ENCODE measurements at regions not wholly inside any gene's neighbourhood (a gene's known extent, or its start where the extent isn't known, plus 50 kb on each side); places are given as distances from the start of the nearest gene placed in this dataset.

DNA sequence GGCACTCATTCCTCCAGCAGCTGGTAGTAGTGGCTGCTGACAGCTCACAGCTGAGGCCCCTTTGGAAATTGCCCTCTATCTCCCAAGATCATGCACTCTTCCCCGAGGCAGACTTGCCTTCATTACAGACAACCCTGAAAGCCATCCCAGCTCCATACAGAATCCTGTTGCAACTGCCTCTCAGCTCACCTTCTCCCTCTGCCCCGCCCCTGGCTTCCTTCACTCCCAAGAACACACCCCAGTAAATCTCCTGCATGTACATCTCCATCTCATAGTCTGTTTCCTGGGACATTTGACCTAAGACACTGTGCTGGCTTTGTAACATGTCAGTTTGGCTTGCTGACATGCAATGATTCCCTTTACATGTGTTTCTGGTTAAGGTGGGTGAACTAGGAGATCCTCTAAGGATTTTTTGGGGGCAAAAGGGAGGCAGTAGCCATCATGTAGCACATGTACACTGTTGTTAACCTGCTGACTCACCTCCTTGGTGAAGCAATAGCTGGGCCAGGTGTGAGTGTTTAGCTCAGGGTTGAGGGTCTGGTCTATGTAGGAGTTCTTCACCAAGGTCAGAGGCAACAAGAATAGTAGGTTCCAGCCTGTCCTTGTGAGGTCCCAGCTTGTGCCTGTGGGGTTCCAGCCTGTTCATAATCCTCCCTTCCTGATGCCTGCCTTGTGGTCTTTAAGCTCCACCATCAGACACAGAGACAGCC lies 179.6 kb downstream of the CSNK2A3 start:
- Histone ChIP-seq H3K27me3 (ENCODE audit: control insufficient read depth, insufficient read depth, low read length) (no peaks in the 10 kb centered on the region), H3K36me3 (ENCODE audit: control insufficient read depth, insufficient read depth, low read length) (no peaks in the 10 kb centered on the region), H3K9me3 (ENCODE audit: control insufficient read depth, insufficient read depth, low read length) (no peaks in the 10 kb centered on the region)

DNA sequence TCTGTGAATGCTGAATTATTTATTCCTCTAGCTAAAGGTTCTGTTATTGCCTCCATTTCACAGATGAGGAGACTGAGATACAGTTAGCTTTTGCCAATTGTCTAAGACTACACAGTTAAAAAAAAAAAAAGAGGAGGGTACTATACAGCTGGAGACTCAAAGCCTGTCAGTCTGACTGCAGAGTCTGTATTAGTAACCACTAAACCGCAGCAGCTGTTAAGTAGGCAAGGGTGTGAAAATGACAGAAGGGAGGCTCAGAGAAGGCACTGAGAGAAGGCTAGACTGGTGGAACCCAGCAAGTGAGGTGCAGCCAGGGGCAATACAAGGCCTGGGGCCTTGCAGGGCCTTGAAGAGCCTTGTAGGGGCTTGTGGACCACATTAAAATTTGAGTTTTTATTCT lies 181.2 kb downstream of the CSNK2A3 start:
- H3K4me1 ChIP-seq (ENCODE audit: control insufficient read depth, insufficient read depth, low read length): no peaks in the 10 kb centered on the region
- no peaks in the 10 kb centered on the region for H3K9me3 ChIP-seq (ENCODE audit: control insufficient read depth, insufficient read depth, low read length)

More for the DNA sequence above, 179.6 kb downstream of the CSNK2A3 start:
- Histone ChIP-seq H3K9ac (ENCODE audit: low read depth, low read length) (no peak overlapping the region), H3K4me3 (ENCODE audit: low read depth, low read length) (no peak overlapping the region), H3K27ac (ENCODE audit: low read depth, low read length) (no peak overlapping the region), H3K4me1 (ENCODE audit: control insufficient read depth, insufficient read depth, low read length) (no peaks in the 10 kb centered on the region)

DNA sequence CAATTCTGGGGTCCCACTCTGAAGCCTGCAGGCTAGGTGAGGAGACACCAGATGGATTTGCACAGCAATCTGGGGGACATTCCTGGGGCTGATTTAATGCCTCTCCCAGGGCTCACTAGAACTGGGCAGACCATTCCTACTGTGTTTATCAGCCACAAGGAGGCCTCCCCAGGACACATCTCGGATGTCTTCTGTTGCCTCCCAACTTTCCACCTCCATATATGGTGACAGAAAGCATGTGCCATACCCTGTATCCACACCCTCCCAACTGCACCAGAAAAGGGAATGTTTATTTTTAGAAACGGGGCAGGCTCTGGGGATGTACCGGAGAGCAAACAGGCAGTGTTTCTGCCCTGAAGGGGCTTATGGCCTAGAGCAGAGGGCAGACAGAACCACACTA lies 181.8 kb downstream of the CSNK2A3 start:
- H3K4me3 ChIP-seq (ENCODE audit: low read depth, low read length): no peak overlapping the region
- H3K27ac ChIP-seq (ENCODE audit: low read depth, low read length): no peak overlapping the region

More for the DNA sequence above, 181.2 kb downstream of the CSNK2A3 start:
- H3K9ac ChIP-seq (ENCODE audit: low read depth, low read length): no peak overlapping the region
- no peaks in the 10 kb centered on the region for H3K27me3 ChIP-seq (ENCODE audit: control insufficient read depth, insufficient read depth, low read length)
- H3K36me3 ChIP-seq (ENCODE audit: control insufficient read depth, insufficient read depth, low read length): no peaks in the 10 kb centered on the region
- no peak overlapping the region for H3K27ac ChIP-seq (ENCODE audit: low read depth, low read length)
- H3K4me3 ChIP-seq (ENCODE audit: low read depth, low read length): no peak overlapping the region

DNA sequence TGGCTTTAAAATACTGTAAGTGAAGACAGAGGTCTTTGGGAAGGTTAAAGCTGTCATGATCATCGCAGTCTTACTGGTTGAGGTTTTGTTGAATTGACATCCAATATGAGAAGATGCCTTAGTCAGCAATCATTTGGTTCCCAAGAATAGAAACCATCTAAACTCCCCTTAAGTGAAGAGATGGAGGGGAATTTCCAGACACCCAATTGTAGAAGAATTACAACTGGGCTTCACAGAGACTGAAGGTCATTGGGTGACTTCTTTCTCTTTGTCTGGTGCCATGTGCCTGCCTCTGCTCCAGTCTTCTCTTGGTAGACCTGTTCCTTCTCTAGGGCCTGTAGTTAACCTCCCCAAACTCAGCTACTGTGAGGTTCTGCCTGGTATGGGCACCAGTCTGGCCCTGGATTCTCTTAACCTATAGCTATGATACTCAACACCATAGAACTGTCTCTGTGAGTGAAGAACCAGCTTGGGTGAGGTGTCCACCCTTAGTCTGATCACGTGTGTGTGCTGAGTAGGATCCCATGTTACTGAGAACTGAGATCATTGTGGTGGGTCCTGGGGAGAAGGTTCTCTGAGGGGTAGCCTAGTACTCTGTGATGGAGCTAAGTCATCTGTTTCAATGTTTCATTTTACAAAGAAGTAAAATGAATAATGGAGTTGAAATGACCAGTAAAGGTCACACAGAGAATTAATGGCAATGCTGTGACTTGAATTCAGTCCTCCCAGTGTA lies 182.5 kb downstream of the CSNK2A3 start:
- no peak overlapping the region for H3K9ac ChIP-seq (ENCODE audit: low read depth, low read length)
- H3K36me3 ChIP-seq (ENCODE audit: control insufficient read depth, insufficient read depth, low read length): no peaks in the 10 kb centered on the region
- H3K4me1 ChIP-seq (ENCODE audit: control insufficient read depth, insufficient read depth, low read length): no peaks in the 10 kb centered on the region
- no peak overlapping the region for H3K27ac ChIP-seq (ENCODE audit: low read depth, low read length)
- H3K27me3 ChIP-seq (ENCODE audit: control insufficient read depth, insufficient read depth, low read length): no peaks in the 10 kb centered on the region
- H3K4me3 ChIP-seq (ENCODE audit: low read depth, low read length): no peak overlapping the region
- H3K9me3 ChIP-seq (ENCODE audit: control insufficient read depth, insufficient read depth, low read length): no peaks in the 10 kb centered on the region

More for the DNA sequence above, 181.8 kb downstream of the CSNK2A3 start:
- Histone ChIP-seq H3K27me3 (ENCODE audit: control insufficient read depth, insufficient read depth, low read length) (no peaks in the 10 kb centered on the region), H3K9ac (ENCODE audit: low read depth, low read length) (no peak overlapping the region), H3K36me3 (ENCODE audit: control insufficient read depth, insufficient read depth, low read length) (no peaks in the 10 kb centered on the region), H3K9me3 (ENCODE audit: control insufficient read depth, insufficient read depth, low read length) (no peaks in the 10 kb centered on the region), H3K4me1 (ENCODE audit: control insufficient read depth, insufficient read depth, low read length) (no peaks in the 10 kb centered on the region)

DNA sequence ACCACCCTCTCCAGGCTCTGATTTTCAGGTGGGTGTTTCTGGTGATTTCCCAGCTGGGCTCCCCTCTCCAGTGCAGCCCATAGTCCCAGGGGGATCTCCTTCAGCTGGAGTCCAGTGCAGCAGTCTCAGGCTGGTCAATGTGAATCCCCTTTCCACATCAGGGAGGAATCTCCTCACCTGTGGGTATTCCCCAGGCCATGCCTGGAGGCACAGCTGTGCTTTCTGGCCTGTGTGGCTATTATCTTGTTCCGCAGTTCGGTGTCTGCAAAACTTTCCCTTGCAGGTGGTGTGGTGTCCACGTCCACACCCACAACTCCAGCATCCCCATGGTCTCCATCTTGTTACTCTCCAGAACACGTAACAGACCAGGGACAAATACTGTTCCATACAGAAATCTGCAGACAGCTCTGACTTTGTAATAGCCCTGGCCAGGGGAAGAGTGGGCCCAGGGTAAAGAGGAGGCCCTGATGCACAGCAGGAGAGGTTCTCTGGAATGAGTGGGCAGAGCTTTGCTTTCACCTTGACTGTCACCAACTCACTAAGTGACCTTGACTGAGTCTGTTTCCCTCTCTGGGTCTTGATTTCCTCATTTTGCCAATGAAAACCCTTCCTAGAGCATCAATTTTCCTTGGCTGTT lies 183.2 kb downstream of the CSNK2A3 start:
- Histone ChIP-seq H3K9ac (ENCODE audit: low read depth, low read length) (no peak overlapping the region), H3K4me3 (ENCODE audit: low read depth, low read length) (no peak overlapping the region), H3K4me1 (ENCODE audit: control insufficient read depth, insufficient read depth, low read length) (no peaks in the 10 kb centered on the region), H3K9me3 (ENCODE audit: control insufficient read depth, insufficient read depth, low read length) (no peaks in the 10 kb centered on the region), H3K27me3 (ENCODE audit: control insufficient read depth, insufficient read depth, low read length) (no peaks in the 10 kb centered on the region), H3K36me3 (ENCODE audit: control insufficient read depth, insufficient read depth, low read length) (no peaks in the 10 kb centered on the region), H3K27ac (ENCODE audit: low read depth, low read length) (no peak overlapping the region)

DNA sequence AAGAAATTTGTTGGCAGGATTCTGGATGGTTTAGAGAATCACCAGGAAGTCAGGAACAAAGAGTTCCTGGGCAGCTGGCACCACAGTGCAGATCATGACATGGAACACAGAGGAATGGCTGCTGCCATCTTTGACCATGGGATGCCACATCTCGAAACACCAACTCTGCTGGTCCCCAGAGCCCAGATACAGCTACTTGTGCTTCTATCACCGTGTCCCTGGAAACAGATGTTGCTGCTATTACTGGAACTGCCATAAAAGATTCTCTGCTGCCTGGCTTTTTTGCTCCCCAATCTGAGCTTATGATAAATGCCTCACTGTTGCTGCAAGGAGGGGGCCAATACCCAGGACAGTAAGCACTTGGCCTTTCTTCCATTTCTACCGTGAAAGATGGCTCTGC lies 185.2 kb downstream of the CSNK2A3 start:
- H3K27ac ChIP-seq (ENCODE audit: low read depth, low read length): no peak overlapping the region
- H3K4me1 ChIP-seq (ENCODE audit: control insufficient read depth, insufficient read depth, low read length): no peaks in the 10 kb centered on the region
- H3K4me3 ChIP-seq (ENCODE audit: low read depth, low read length): no peak overlapping the region
- H3K9ac ChIP-seq (ENCODE audit: low read depth, low read length): no peak overlapping the region
- no peaks in the 10 kb centered on the region for H3K36me3 ChIP-seq (ENCODE audit: control insufficient read depth, insufficient read depth, low read length)
- no peaks in the 10 kb centered on the region for H3K9me3 ChIP-seq (ENCODE audit: control insufficient read depth, insufficient read depth, low read length)
- peaks cover 3% of the 10 kb centered on the region; the same call in 1 of the 2 replicates for H3K27me3 ChIP-seq (ENCODE audit: control insufficient read depth, insufficient read depth, low read length)

DNA sequence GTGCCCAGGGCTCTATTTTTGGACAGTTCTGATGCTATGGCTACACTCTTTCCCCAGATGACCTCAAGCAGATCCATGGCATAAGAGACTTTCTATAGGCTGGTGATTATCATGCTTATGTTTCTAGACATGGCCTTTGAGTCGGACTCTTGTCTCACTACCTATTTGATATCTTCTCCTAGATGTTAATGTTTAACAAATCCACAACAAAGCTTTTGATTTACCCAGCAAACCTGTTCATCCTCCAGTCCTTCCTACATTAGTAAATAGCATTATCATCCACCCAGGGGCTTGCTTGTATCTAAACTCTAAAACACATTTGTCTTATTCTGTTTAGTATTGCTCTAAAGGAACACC lies 188.7 kb downstream of the CSNK2A3 start:
- no peak overlapping the region for H3K9ac ChIP-seq (ENCODE audit: low read depth, low read length)
- no peaks in the 10 kb centered on the region for H3K36me3 ChIP-seq (ENCODE audit: control insufficient read depth, insufficient read depth, low read length)
- 0 out of 2 replicates have a peak, but pooled peaks cover 3% of the 10 kb centered on the region for H3K9me3 ChIP-seq (ENCODE audit: control insufficient read depth, insufficient read depth, low read length)
- H3K4me3 ChIP-seq (ENCODE audit: low read depth, low read length): no peak overlapping the region
- no peak overlapping the region for H3K27ac ChIP-seq (ENCODE audit: low read depth, low read length)
- peaks cover 3% of the 10 kb centered on the region; the same call in 1 of the 2 replicates for H3K27me3 ChIP-seq (ENCODE audit: control insufficient read depth, insufficient read depth, low read length)
- H3K4me1 ChIP-seq (ENCODE audit: control insufficient read depth, insufficient read depth, low read length): no peaks in the 10 kb centered on the region

DNA sequence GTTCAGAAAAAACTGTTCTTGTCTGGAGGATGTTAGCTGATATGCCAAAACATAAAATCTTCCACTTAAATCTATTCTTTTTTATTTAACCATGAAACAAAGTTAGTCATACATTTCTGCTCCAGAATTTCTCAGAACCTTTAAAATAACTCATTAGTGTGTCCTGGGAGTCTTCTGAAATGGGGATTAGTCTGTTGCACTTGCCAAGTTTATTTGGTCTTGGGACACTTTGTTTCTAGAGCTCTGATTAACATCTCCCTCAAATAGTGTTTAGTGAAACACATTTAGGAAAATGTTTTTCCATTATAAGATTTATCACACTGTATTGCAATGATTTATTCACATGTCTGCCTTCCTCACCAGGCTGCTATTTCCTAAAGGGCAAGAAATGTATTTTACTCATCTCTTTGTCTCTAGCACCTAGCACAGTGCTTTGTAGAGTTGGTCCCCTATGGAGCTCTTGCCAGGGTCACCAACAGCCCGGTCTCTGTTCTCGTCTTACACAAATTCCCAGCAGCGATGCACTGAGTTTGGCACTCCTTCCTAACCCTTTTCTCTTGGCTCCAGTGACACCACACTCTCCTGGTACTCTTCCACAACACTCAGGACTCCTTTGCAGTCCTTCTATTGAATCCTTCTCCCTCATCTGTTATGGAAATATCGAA lies 189.2 kb downstream of the CSNK2A3 start:
- H3K36me3 ChIP-seq (ENCODE audit: control insufficient read depth, insufficient read depth, low read length): no peaks in the 10 kb centered on the region
- H3K4me3 ChIP-seq (ENCODE audit: low read depth, low read length): no peak overlapping the region
- 0 out of 2 replicates have a peak, but pooled peaks cover 3% of the 10 kb centered on the region for H3K9me3 ChIP-seq (ENCODE audit: control insufficient read depth, insufficient read depth, low read length)
- peaks cover 3% of the 10 kb centered on the region; the same call in 1 of the 2 replicates for H3K27me3 ChIP-seq (ENCODE audit: control insufficient read depth, insufficient read depth, low read length)
- no peak overlapping the region for H3K9ac ChIP-seq (ENCODE audit: low read depth, low read length)
- no peaks in the 10 kb centered on the region for H3K4me1 ChIP-seq (ENCODE audit: control insufficient read depth, insufficient read depth, low read length)
- no peak overlapping the region for H3K27ac ChIP-seq (ENCODE audit: low read depth, low read length)

DNA sequence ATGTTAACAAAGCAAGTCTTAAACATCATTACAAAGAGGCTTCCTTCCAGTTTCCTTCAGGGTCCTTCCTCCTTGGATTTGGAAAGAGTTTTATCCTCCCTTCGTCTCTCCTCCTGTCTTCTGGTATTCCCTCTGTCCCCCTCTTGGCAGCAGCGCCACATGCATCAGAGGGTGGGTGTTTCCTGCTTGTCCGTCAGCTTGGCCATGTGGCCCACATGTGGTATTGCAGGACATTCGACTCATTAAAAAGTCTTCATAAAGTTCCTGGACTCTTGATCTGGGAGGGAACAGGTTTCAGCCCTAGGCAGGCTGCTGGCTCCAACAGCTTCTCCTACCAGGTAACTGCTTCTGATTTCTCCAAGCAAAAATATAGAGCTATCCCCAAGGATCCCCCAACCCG lies 189.8 kb downstream of the CSNK2A3 start:
- Histone ChIP-seq H3K4me3 (ENCODE audit: low read depth, low read length) (no peak overlapping the region), H3K27me3 (ENCODE audit: control insufficient read depth, insufficient read depth, low read length) (peaks cover 3% of the 10 kb centered on the region; the same call in 1 of the 2 replicates), H3K36me3 (ENCODE audit: control insufficient read depth, insufficient read depth, low read length) (no peaks in the 10 kb centered on the region), H3K9me3 (ENCODE audit: control insufficient read depth, insufficient read depth, low read length) (0 out of 2 replicates have a peak, but pooled peaks cover 3% of the 10 kb centered on the region), H3K9ac (ENCODE audit: low read depth, low read length) (no peak overlapping the region), H3K27ac (ENCODE audit: low read depth, low read length) (no peak overlapping the region), H3K4me1 (ENCODE audit: control insufficient read depth, insufficient read depth, low read length) (no peaks in the 10 kb centered on the region)

DNA sequence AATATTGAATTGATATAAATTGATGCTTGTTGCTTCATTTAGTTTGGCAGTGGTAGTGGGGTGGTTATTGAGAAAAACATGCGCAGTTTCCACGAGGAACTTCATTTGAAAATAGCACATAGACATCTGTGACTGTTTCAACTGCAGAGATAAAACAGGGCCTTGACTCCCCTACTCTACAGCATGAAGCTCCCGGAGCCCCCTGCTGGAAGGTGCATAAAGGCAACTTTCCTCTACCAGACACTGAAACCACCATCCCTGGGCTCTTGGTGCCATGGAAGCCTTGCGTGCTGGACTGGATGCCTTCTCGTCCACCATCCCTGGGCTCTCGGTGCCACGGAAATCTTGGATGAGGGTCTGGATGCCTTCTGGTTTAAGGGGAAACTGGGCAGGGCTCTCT lies 195.9 kb downstream of the CSNK2A3 start:
- H3K4me1 ChIP-seq (ENCODE audit: control insufficient read depth, insufficient read depth, low read length): no peaks in the 10 kb centered on the region
- H3K27me3 ChIP-seq (ENCODE audit: control insufficient read depth, insufficient read depth, low read length): no peaks in the 10 kb centered on the region
- H3K4me3 ChIP-seq (ENCODE audit: low read depth, low read length): no peak overlapping the region
- H3K9me3 ChIP-seq (ENCODE audit: control insufficient read depth, insufficient read depth, low read length): 0 out of 2 replicates have a peak, but pooled peaks cover 3% of the 10 kb centered on the region
- no peak overlapping the region for H3K27ac ChIP-seq (ENCODE audit: low read depth, low read length)
- no peaks in the 10 kb centered on the region for H3K36me3 ChIP-seq (ENCODE audit: control insufficient read depth, insufficient read depth, low read length)
- H3K9ac ChIP-seq (ENCODE audit: low read depth, low read length): no peak overlapping the region
